ENCODE measurements at regions not wholly inside any gene's neighbourhood (a gene's known extent, or its start where the extent isn't known, plus 50 kb on each side); places are given as distances from the start of the nearest gene placed in this dataset.
A peak's percentile ranks its signal among the peaks of the same experiment; 100 is the strongest.
"Not testable (repeated sequence)": the region's sequence is repeated elsewhere in the genome, so short reads cannot be mapped to it uniquely, and the experiment has no call there.

DNA sequence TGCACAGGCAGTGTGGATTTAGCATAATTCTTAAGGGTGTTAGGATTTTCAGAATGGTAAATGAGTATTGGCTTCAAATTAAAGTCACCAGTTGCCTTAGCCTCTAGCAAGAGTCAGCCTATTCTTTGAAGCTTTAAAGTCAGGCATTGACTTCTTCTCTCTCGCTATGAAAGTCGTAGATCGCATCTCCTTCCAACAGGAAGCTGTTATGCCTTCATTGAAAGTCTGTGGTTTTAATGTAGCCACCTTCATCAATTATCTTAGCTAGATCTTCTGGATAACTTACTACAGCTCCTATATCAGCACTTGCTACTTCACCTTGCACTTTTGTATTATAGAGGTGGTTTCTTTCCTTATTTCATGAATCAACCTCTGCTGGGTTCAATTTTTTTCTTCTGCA lies 320.2 kb downstream of the PTPRC start:
- H3K36me3 ChIP-seq (ENCODE audit: insufficient read depth, low read length): no peaks in the 10 kb centered on the region
- peak overlapping the region in 1 of 8 donors; percentile 10 for H3K27ac Mint-ChIP-seq
- no peaks in the 10 kb centered on the region for H3K27me3 Mint-ChIP-seq
- ChIA-PET POLR2A (no interaction called here), CTCF (interaction anchor here (1.6 kb wide), 1 partner anchor 22 kb away, joined by 4 read pairs; no protein-coding TSS in a partner anchor)
- H3K27ac ChIP-seq (ENCODE audit: low read depth, low read length): no peak overlapping the region
- H3K9me3 Mint-ChIP-seq: peaks cover 0 to 8% (median 5%) of the 10 kb centered on the region in 5 donors
- no peak overlapping the region for H3K4me3 ChIP-seq (ENCODE audit: low read length)
- peaks cover 0 to 8% (median 2%) of the 10 kb centered on the region in 3 donors for H3K36me3 Mint-ChIP-seq
- peaks cover 18 to 28% (median 20%) of the 10 kb centered on the region in 3 donors for H3K4me1 Mint-ChIP-seq
- DNase-seq: peak in 1 of 5 donors; percentile 6
- no peaks in the 10 kb centered on the region for H3K9me3 ChIP-seq (ENCODE audit: low read length)
- H3K27me3 ChIP-seq (ENCODE audit: insufficient read depth, low read length, poor library complexity, severe bottlenecking): no peaks in the 10 kb centered on the region
- H3K4me1 ChIP-seq (ENCODE audit: insufficient read depth, low read length): peaks cover 25% of the 10 kb centered on the region
- no peak overlapping the region for H3K4me3 Mint-ChIP-seq

GRCh38 chr1:198959676-198960075 lies 320.8 kb downstream of the PTPRC start:
- Mint-ChIP-seq H3K27me3 (no peaks in the 10 kb centered on the region), H3K27ac (peak overlapping the region in 1 of 8 donors; percentile 20), H3K9me3 (peaks cover 0 to 6% (median 5%) of the 10 kb centered on the region in 5 donors), H3K4me3 (no peak overlapping the region), H3K36me3 (peaks cover 0 to 8% (median 0%) of the 10 kb centered on the region in 3 donors), H3K4me1 (peaks cover 23 to 35% (median 26%) of the 10 kb centered on the region in 3 donors)
- H3K4me1 ChIP-seq (ENCODE audit: insufficient read depth, low read length): peaks cover 29% of the 10 kb centered on the region
- no peaks in the 10 kb centered on the region for H3K27me3 ChIP-seq (ENCODE audit: insufficient read depth, low read length, poor library complexity, severe bottlenecking)
- ChIA-PET CTCF (interaction anchor here (1.6 kb wide), 1 partner anchor 23 kb away, joined by 4 read pairs; no protein-coding TSS in a partner anchor), POLR2A (no interaction called here)
- no peak overlapping the region for H3K27ac ChIP-seq (ENCODE audit: low read depth, low read length)
- H3K36me3 ChIP-seq (ENCODE audit: insufficient read depth, low read length): no peaks in the 10 kb centered on the region
- no peak overlapping the region for H3K4me3 ChIP-seq (ENCODE audit: low read length)
- no peaks in the 10 kb centered on the region for H3K9me3 ChIP-seq (ENCODE audit: low read length)
- DNase-seq: no peak

GRCh38 chr1:198963796-198964195 lies 325.0 kb downstream of the PTPRC start:
- POLR2A ChIA-PET; H3K27ac ChIP-seq (ENCODE audit: low read depth, low read length); H3K27me3 ChIP-seq (ENCODE audit: insufficient read depth, low read length, poor library complexity, severe bottlenecking); H3K27me3 Mint-ChIP-seq; CTCF ChIA-PET; H3K36me3 ChIP-seq (ENCODE audit: insufficient read depth, low read length); H3K4me3 ChIP-seq (ENCODE audit: low read length); H3K9me3 ChIP-seq (ENCODE audit: low read length): not testable (repeated sequence)
- peak overlapping the region in 1 of 7 donors; percentile 0 for H3K4me3 Mint-ChIP-seq
- peaks cover 0 to 21% (median 0%) of the 10 kb centered on the region in 3 donors for H3K36me3 Mint-ChIP-seq
- peaks cover 23 to 31% (median 26%) of the 10 kb centered on the region in 3 donors for H3K4me1 Mint-ChIP-seq
- H3K4me1 ChIP-seq (ENCODE audit: insufficient read depth, low read length): peaks cover 26% of the 10 kb centered on the region
- peak overlapping the region in 1 of 8 donors; percentile 11 for H3K27ac Mint-ChIP-seq
- peak in 1 of 5 donors; percentile 32 for DNase-seq
- peaks cover 0 to 12% (median 10%) of the 10 kb centered on the region in 5 donors for H3K9me3 Mint-ChIP-seq

GRCh38 chr1:198966519-198966918 lies 327.7 kb downstream of the PTPRC start:
- Histone ChIP-seq H3K4me1 (ENCODE audit: insufficient read depth, low read length) (peaks cover 13% of the 10 kb centered on the region), H3K27me3 (ENCODE audit: insufficient read depth, low read length, poor library complexity, severe bottlenecking) (no peaks in the 10 kb centered on the region), H3K36me3 (ENCODE audit: insufficient read depth, low read length) (no peaks in the 10 kb centered on the region), H3K27ac (ENCODE audit: low read depth, low read length) (no peak overlapping the region), H3K9me3 (ENCODE audit: low read length) (no peaks in the 10 kb centered on the region), H3K4me3 (ENCODE audit: low read length) (no peak overlapping the region)
- DNase-seq: no peak
- Mint-ChIP-seq H3K4me1 (peaks cover 15 to 19% (median 15%) of the 10 kb centered on the region in 3 donors), H3K27ac (no peak overlapping the region), H3K36me3 (peaks cover 0 to 21% (median 0%) of the 10 kb centered on the region in 3 donors), H3K4me3 (peak overlapping the region in 1 of 7 donors; percentile 63), H3K9me3 (peaks cover 0 to 12% (median 10%) of the 10 kb centered on the region in 5 donors), H3K27me3 (no peaks in the 10 kb centered on the region)
- POLR2A ChIA-PET: no interaction called here
- CTCF ChIA-PET: interaction anchor here (1.2 kb wide), 1 partner anchor 12 kb away, joined by 3 read pairs; no protein-coding TSS in a partner anchor

DNA sequence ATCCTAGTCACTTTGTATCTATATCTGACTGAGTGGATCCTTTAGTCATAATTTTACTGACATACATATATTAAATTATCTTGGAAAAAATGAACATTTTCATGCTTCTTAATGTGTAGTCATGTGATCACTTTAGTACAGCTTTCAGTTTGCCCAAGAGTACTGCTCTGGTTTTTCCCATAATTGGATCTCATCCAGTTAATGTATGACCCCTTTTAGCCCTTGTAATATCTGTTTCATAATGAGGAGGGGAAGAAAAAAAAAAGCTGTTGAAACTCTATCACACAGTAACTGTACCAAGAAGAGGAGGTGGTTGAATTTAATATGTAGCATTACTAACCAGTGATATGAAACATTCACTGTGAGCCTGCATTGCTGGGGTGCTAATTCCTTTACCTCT lies 328.7 kb downstream of the PTPRC start:
- Histone ChIP-seq H3K4me3 (ENCODE audit: low read length) (no peak overlapping the region), H3K4me1 (ENCODE audit: insufficient read depth, low read length) (peaks cover 13% of the 10 kb centered on the region)
- CTCF ChIA-PET: no interaction called here

DNA sequence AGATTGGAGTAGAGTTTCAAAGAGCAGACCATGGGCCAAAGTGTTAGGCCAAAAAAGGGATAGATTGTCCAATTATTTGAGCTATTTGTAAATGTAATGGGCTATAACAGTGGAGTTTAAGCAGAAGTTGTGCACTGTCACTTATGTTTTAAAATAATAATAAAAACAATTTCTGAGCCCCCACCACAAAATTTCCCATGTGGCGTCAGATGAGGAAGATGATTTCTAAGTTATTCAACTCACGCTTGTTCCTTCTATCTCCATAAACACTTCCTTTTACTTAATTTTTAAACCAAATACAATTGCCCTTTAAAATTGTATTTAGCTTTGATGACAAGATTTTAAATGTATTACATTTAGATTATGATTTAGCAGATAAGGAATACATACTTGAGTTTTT lies 330.0 kb downstream of the PTPRC start:
- peaks cover 0 to 12% (median 10%) of the 10 kb centered on the region in 5 donors for H3K9me3 Mint-ChIP-seq
- H3K27ac Mint-ChIP-seq: no peak overlapping the region
- H3K36me3 Mint-ChIP-seq: peaks cover 0 to 14% (median 0%) of the 10 kb centered on the region in 3 donors
- H3K4me1 Mint-ChIP-seq: peaks cover 8 to 11% (median 9%) of the 10 kb centered on the region in 3 donors
- CTCF ChIA-PET: no interaction called here
- Histone ChIP-seq H3K27ac (ENCODE audit: low read depth, low read length) (no peak overlapping the region), H3K4me3 (ENCODE audit: low read length) (no peak overlapping the region), H3K9me3 (ENCODE audit: low read length) (no peaks in the 10 kb centered on the region), H3K4me1 (ENCODE audit: insufficient read depth, low read length) (peaks cover 5% of the 10 kb centered on the region), H3K36me3 (ENCODE audit: insufficient read depth, low read length) (no peaks in the 10 kb centered on the region), H3K27me3 (ENCODE audit: insufficient read depth, low read length, poor library complexity, severe bottlenecking) (no peaks in the 10 kb centered on the region)
- no peak for DNase-seq
- POLR2A ChIA-PET: no interaction called here
- no peaks in the 10 kb centered on the region for H3K27me3 Mint-ChIP-seq
- H3K4me3 Mint-ChIP-seq: no peak overlapping the region

More for the DNA sequence above, 328.7 kb downstream of the PTPRC start:
- Mint-ChIP-seq H3K36me3 (peaks cover 0 to 21% (median 0%) of the 10 kb centered on the region in 3 donors), H3K4me1 (peaks cover 15 to 19% (median 15%) of the 10 kb centered on the region in 3 donors), H3K9me3 (peaks cover 0 to 12% (median 10%) of the 10 kb centered on the region in 5 donors), H3K4me3 (no peak overlapping the region), H3K27ac (no peak overlapping the region), H3K27me3 (no peaks in the 10 kb centered on the region)
- Histone ChIP-seq H3K36me3 (ENCODE audit: insufficient read depth, low read length) (no peaks in the 10 kb centered on the region), H3K27me3 (ENCODE audit: insufficient read depth, low read length, poor library complexity, severe bottlenecking) (no peaks in the 10 kb centered on the region), H3K27ac (ENCODE audit: low read depth, low read length) (no peak overlapping the region), H3K9me3 (ENCODE audit: low read length) (no peaks in the 10 kb centered on the region)
- DNase-seq: no peak
- POLR2A ChIA-PET: no interaction called here

DNA sequence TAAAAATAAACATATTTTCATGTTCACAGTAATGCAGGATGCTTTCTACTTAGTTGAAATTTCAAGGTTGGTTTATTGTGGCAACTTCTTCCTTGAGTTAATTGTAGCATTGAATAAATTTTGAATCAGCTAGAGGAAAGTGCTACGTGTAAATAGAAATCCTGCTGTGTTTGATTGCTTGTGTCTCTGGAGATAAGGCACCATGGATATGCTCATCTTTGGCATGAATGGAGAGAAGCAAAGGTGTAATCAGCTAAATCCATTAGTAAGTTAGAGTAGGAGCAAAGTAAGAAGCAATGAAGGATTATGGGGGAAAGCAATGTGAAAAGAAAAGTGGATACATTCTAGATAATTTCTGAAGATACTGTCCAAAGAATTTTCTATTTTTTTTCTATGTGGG lies 331.1 kb downstream of the PTPRC start:
- Mint-ChIP-seq H3K36me3 (peaks cover 0 to 9% (median 0%) of the 10 kb centered on the region in 3 donors), H3K4me1 (peaks cover 0 to 1% (median under 1%) of the 10 kb centered on the region in 3 donors), H3K27me3 (no peaks in the 10 kb centered on the region), H3K9me3 (peaks cover 0 to 10% (median 8%) of the 10 kb centered on the region in 5 donors), H3K4me3 (no peak overlapping the region), H3K27ac (no peak overlapping the region)
- H3K36me3 ChIP-seq (ENCODE audit: insufficient read depth, low read length): no peaks in the 10 kb centered on the region
- no peak overlapping the region for H3K4me3 ChIP-seq (ENCODE audit: low read length)
- H3K4me1 ChIP-seq (ENCODE audit: insufficient read depth, low read length): no peaks in the 10 kb centered on the region
- CTCF ChIA-PET: no interaction called here
- H3K27me3 ChIP-seq (ENCODE audit: insufficient read depth, low read length, poor library complexity, severe bottlenecking): no peaks in the 10 kb centered on the region
- no peak overlapping the region for H3K27ac ChIP-seq (ENCODE audit: low read depth, low read length)
- no peaks in the 10 kb centered on the region for H3K9me3 ChIP-seq (ENCODE audit: low read length)
- POLR2A ChIA-PET: no interaction called here
- no peak for DNase-seq

GRCh38 chr1:198970916-198971315 lies 332.1 kb downstream of the PTPRC start:
- DNase-seq: no peak
- peaks cover 0 to 1% (median under 1%) of the 10 kb centered on the region in 5 donors for H3K9me3 Mint-ChIP-seq
- no peak overlapping the region for H3K27ac Mint-ChIP-seq
- H3K27ac ChIP-seq (ENCODE audit: low read depth, low read length): no peak overlapping the region
- no peak overlapping the region for H3K4me3 Mint-ChIP-seq
- peaks cover 0 to 3% (median 1%) of the 10 kb centered on the region in 3 donors for H3K4me1 Mint-ChIP-seq
- no peaks in the 10 kb centered on the region for H3K36me3 ChIP-seq (ENCODE audit: insufficient read depth, low read length)
- no peaks in the 10 kb centered on the region for H3K9me3 ChIP-seq (ENCODE audit: low read length)
- H3K36me3 Mint-ChIP-seq: peaks cover 0 to 4% (median 0%) of the 10 kb centered on the region in 3 donors
- H3K4me3 ChIP-seq (ENCODE audit: low read length): no peak overlapping the region
- no peaks in the 10 kb centered on the region for H3K27me3 ChIP-seq (ENCODE audit: insufficient read depth, low read length, poor library complexity, severe bottlenecking)
- no peaks in the 10 kb centered on the region for H3K27me3 Mint-ChIP-seq
- CTCF ChIA-PET: interaction anchor here (0.8 kb wide), 1 partner anchor 50 kb away, joined by 3 read pairs; no protein-coding TSS in a partner anchor
- H3K4me1 ChIP-seq (ENCODE audit: insufficient read depth, low read length): no peaks in the 10 kb centered on the region
- POLR2A ChIA-PET: interaction anchor here (0.5 kb wide), 1 partner anchor 300 kb away, joined by 3 read pairs; no protein-coding TSS in a partner anchor

Measured in CD8-positive, alpha-beta memory T cell (primary cell).